OCI-LY1 (cell line): ENCODE measurements at regions not wholly inside any gene's neighbourhood (a gene's known extent, or its start where the extent isn't known, plus 50 kb on each side); places are given as distances from the start of the nearest gene placed in this dataset.

Source experiments
- H2AFZ ChIP-seq: fragments of 200-600 bp; sonication (generic), shearing (Covaris generic); 2 replicates; pipeline ENCODE4 v1.6.0; 2014; ENCODE audit warnings: antibody characterized with exemption, mild to moderate bottlenecking, low read length
- H3F3A ChIP-seq: fragments of 200-600 bp; sonication (generic), shearing (Covaris generic); 2 replicates; pipeline ENCODE4 v1.6.0; 2014; ENCODE audit warnings: mild to moderate bottlenecking, antibody characterized with exemption, low read length, moderate library complexity; ENCODE audit not compliant: insufficient read depth
- H3K27ac ChIP-seq: fragments of 200-600 bp; sonication (generic); 2 replicates; pipeline ENCODE4 v1.5.1; 2014; ENCODE audit warnings: low read length, mixed run types, mild to moderate bottlenecking, low read depth; ENCODE audit not compliant: poor library complexity, severe bottlenecking
- H3K27me3 ChIP-seq: fragments of 200-600 bp; sonication (generic); 2 replicates; pipeline ENCODE4 v1.6.0; 2014; ENCODE audit warnings: antibody characterized with exemption, mild to moderate bottlenecking, low read length, moderate library complexity; ENCODE audit not compliant: insufficient read depth
- H3K36me3 ChIP-seq: fragments of 200-600 bp; sonication (generic); 2 replicates; pipeline ENCODE4 v1.6.1; 2014; ENCODE audit warnings: mild to moderate bottlenecking, antibody characterized with exemption, low read length, moderate library complexity, mixed read lengths; ENCODE audit not compliant: insufficient read depth
- H3K4me1 ChIP-seq: fragments of 200-600 bp; sonication (generic); 2 replicates; pipeline ENCODE4 v1.5.1; 2014; ENCODE audit warnings: mild to moderate bottlenecking, low read length, moderate library complexity; ENCODE audit not compliant: insufficient read depth, severe bottlenecking
- H3K4me2 ChIP-seq: fragments of 200-600 bp; sonication (generic), shearing (Covaris generic); 2 replicates; pipeline ENCODE4 v1.6.1; 2014; ENCODE audit warnings: low read length
- H3K4me3 ChIP-seq: fragments of 200-600 bp; sonication (generic); 2 replicates; pipeline ENCODE4 v1.5.1; 2014; ENCODE audit warnings: low read length, low read depth, mild to moderate bottlenecking, mixed read lengths; ENCODE audit not compliant: poor library complexity, severe bottlenecking
- H3K79me2 ChIP-seq: fragments of 200-600 bp; shearing (Covaris generic); 2 replicates; pipeline ENCODE4 v1.6.1; 2016; ENCODE audit warnings: mixed run types, low read length, mixed read lengths; ENCODE audit not compliant: insufficient read depth
- H3K9ac ChIP-seq: fragments of 200-600 bp; sonication (generic), shearing (Covaris generic); 2 replicates; pipeline ENCODE4 v1.6.1; 2014; ENCODE audit warnings: mild to moderate bottlenecking, low read length, mixed read lengths
- H3K9me2 ChIP-seq: fragments of 200-600 bp; sonication (generic), shearing (Covaris generic); 2 replicates; pipeline ENCODE4 v1.6.1; 2014; ENCODE audit warnings: low read depth, mild to moderate bottlenecking, low read length, mixed read lengths
- H3K9me3 ChIP-seq: fragments of 200-600 bp; shearing (Covaris generic); 2 replicates; pipeline ENCODE4 v1.6.1; 2014; ENCODE audit warnings: low read length, mixed read lengths
- H4K20me1 ChIP-seq: fragments of 200-600 bp; sonication (generic), shearing (Covaris generic); 2 replicates; pipeline ENCODE4 v1.6.0; 2016; ENCODE audit warnings: mild to moderate bottlenecking, low read length; ENCODE audit not compliant: insufficient read depth
- EZH2 ChIP-seq: fragments of 200-600 bp; sonication (generic), shearing (Covaris generic); IDR thresholded peaks from 2 replicates; pipeline ENCODE4 v1.8.0; 2017; ENCODE audit warnings: borderline replicate concordance, mixed run types, mild to moderate bottlenecking, antibody characterized with exemption, low read length, moderate library complexity, mixed read lengths
- TF ChIP-seq, protein P1 (sequence below): fragments of 200-600 bp; sonication (generic), shearing (Covaris generic); IDR thresholded peaks from 2 replicates; pipeline ENCODE4 v1.5.1; 2017; ENCODE audit warnings: mild to moderate bottlenecking, antibody characterized with exemption, low read length, moderate library complexity, mixed read lengths

DNA sequence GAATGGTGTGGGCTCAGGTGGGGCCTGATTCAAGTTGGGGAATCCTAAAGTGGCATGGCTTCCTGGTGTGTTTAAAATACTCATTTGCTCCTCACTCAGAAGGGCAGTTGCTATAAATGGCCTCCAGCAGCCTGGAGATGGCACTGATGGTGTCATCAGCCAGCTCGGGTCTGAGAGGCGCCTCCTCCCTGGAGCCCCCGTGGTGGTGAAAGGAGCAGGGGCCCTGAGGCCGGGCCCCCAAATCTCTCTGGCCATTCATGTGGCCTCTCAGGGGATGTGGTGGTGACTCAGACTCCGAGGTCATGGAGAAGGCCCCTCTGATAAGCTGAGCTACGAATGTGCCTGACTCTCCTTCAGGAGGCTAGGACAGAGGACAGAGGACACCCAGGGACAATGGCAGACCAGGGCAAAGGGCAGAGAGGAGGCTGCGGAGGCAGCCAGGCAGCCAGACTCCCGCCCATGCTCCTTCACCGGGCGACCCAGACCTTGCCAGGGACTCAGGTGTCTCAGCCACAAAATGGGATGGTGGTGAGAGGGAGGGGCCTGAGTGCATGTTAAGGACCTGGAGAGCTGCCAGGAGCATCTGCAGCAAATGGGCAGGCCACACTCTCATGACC is 129.2 kb downstream of the CTTN start:
- Histone ChIP-seq H3K4me2 (no peak overlapping the region), H3K36me3 (no peaks in the 10 kb centered on the region), H3K27ac (no peak overlapping the region), H3K9me3 (no peaks in the 10 kb centered on the region), H3K9ac (no peak overlapping the region), H4K20me1 (no peaks in the 10 kb centered on the region), H3F3A (no peaks in the 10 kb centered on the region), H3K27me3 (peaks cover 5% of the 10 kb centered on the region; the same call in 1 of the 2 replicates), H3K4me3 (no peak overlapping the region), H3K4me1 (no peaks in the 10 kb centered on the region), H3K79me2 (no peaks in the 10 kb centered on the region), H2AFZ (no peak overlapping the region), H3K9me2 (no peaks in the 10 kb centered on the region)
- no peak for TF ChIP-seq EZH2
- TF ChIP-seq, protein P1, sequence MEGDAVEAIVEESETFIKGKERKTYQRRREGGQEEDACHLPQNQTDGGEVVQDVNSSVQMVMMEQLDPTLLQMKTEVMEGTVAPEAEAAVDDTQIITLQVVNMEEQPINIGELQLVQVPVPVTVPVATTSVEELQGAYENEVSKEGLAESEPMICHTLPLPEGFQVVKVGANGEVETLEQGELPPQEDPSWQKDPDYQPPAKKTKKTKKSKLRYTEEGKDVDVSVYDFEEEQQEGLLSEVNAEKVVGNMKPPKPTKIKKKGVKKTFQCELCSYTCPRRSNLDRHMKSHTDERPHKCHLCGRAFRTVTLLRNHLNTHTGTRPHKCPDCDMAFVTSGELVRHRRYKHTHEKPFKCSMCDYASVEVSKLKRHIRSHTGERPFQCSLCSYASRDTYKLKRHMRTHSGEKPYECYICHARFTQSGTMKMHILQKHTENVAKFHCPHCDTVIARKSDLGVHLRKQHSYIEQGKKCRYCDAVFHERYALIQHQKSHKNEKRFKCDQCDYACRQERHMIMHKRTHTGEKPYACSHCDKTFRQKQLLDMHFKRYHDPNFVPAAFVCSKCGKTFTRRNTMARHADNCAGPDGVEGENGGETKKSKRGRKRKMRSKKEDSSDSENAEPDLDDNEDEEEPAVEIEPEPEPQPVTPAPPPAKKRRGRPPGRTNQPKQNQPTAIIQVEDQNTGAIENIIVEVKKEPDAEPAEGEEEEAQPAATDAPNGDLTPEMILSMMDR, result no peak

DNA sequence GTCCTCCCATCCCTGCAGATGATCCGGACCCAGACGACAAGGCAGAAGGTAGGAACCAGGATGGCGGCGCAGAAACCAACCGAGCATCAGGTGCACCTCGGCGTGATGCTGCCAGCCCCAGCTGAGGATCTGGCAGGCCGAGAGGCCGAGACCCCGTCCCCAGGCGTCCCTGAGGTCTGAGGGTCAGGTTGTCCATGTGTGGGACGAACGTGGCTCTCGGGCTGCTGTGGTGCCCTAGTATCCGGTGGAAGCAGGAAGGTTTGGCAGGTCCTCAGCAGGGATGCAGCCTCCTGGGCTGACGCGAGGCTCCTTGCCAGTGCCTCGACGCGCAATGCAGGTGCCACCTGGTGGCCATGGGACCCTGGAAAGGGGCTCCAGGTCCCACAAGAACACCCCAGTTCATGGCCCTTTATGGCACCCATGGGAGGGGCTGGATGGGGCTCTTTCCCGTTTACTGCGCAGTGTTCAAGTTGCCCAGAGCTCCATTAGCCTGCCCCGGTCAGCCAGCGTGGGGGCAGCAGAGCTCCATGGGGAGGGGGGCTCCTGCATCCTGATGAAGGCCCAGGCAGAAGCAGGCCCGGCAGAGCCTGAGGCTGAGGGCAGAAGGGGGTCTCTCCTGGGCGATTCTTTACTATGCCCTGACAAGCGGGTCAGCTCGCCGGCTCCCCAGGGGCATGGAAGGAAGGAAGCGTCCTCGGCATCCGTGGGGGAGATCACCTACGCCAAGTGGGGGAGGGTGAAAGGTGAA is 129.9 kb downstream of the CTTN start:
- H3K4me3 ChIP-seq, result no peak overlapping the region
- no peaks in the 10 kb centered on the region for H3K9me2 ChIP-seq
- H2AFZ ChIP-seq, result no peak overlapping the region
- H3K36me3 ChIP-seq, result no peaks in the 10 kb centered on the region
- H3K27me3 ChIP-seq, result peaks cover 5% of the 10 kb centered on the region; the same call in 1 of the 2 replicates
- no peak overlapping the region for H3K9ac ChIP-seq
- H4K20me1 ChIP-seq, result no peaks in the 10 kb centered on the region
- no peak for TF ChIP-seq EZH2
- TF ChIP-seq, protein P1, result no peak
- no peaks in the 10 kb centered on the region for H3K4me1 ChIP-seq
- H3K4me2 ChIP-seq, result no peak overlapping the region
- no peaks in the 10 kb centered on the region for H3F3A ChIP-seq
- H3K79me2 ChIP-seq, result no peaks in the 10 kb centered on the region
- H3K9me3 ChIP-seq, result no peaks in the 10 kb centered on the region
- no peak overlapping the region for H3K27ac ChIP-seq

DNA sequence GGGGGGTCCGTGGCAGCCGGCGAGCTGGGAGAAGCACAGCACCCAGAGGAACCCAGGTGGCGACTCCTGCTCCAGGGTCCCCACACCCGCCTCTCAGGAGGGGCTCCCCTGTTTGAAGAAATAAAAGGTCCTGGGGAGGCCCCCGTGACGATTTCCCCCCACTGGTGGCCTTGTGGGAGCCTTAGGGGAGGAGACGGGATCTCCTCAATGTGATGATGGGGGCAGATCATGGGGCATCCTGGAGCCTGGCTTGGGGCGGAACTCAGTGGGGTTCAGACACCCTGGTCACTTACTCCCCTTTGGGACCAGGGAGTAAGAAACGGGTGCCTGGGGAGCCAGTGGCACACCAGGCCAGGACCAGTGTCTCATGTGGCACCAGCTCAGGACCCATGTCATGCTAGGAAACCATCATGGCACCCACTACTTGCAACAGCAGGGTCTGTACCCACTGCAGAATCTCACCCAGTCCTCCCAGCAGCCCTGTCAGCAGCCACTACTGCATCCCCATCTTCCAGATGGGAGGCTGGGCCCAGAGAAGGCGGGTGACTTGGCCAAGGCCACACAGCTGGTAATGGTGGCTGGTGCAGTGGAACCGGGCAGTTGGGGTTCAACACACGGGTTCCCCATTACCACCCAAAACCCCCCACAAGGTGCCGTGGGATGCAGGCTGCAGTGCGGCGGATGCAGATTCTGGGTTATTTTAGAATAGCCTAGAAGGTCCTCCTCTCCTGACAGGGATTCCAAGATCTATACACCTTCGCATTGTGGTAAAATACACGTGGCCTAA is 130.7 kb downstream of the CTTN start:
- Histone ChIP-seq H3K79me2 (no peaks in the 10 kb centered on the region), H3K27me3 (peaks cover 5% of the 10 kb centered on the region; the same call in 1 of the 2 replicates), H3F3A (no peaks in the 10 kb centered on the region), H3K9me2 (no peaks in the 10 kb centered on the region), H3K4me3 (no peak overlapping the region), H3K9ac (no peak overlapping the region), H3K9me3 (no peaks in the 10 kb centered on the region), H3K27ac (no peak overlapping the region), H3K4me2 (no peak overlapping the region), H2AFZ (no peak overlapping the region), H3K36me3 (no peaks in the 10 kb centered on the region), H3K4me1 (no peaks in the 10 kb centered on the region), H4K20me1 (no peaks in the 10 kb centered on the region)
- TF ChIP-seq, protein P1, result no peak
- no peak for TF ChIP-seq EZH2
